GM12892 (cell line): ENCODE measurements at regions not wholly inside any gene's neighbourhood (a gene's known extent, or its start where the extent isn't known, plus 50 kb on each side); places are given as distances from the start of the nearest gene placed in this dataset.

Experiments
- POLR2A ChIP-seq: IDR thresholded peaks from 2 replicates; pipeline ENCODE4 v1.6.1; 2011; ENCODE audit warnings: low read depth, low read length, control low read depth
- POLR2AphosphoS5 ChIP-seq: IDR thresholded peaks from 2 replicates; pipeline ENCODE4 v1.6.1; 2011; ENCODE audit warnings: low read depth, low read length, control low read depth
- TAF1 ChIP-seq: IDR thresholded peaks from 2 replicates; pipeline ENCODE4 v1.6.1; 2011; ENCODE audit warnings: low read depth, mild to moderate bottlenecking, control low read depth, low read length, borderline replicate concordance

DNA sequence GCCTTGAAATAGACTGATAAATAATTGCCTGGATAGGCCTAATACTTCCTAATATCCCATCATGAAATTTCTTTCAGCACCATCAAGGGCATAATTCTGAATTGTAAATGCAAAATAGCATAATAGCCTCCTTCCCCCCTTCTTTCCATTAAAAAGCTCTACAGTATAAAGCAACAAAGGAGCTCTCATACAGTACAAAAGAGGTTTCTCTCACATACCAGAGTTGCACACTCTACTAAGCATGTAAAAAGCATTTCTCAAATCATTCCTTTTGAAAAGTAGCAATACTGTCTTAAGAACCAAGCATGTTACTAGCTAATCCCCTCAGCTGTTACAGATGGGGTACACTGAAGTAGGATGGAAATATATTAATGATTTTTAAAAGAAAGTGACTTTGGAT is 509.0 kb downstream of the KLHL13 start:
- TF ChIP-seq POLR2AphosphoS5 (no peak), POLR2A (no peak), TAF1 (no peak)
